Adipocyte (in vitro differentiated cells): ENCODE measurements at regions not wholly inside any gene's neighbourhood (a gene's known extent, or its start where the extent isn't known, plus 50 kb on each side); places are given as distances from the start of the nearest gene placed in this dataset.
A peak's percentile ranks its signal among the peaks of the same experiment; 100 is the strongest.
"Not testable (repeated sequence)": the region's sequence is repeated elsewhere in the genome, so short reads cannot be mapped to it uniquely, and the experiment has no call there.

Source experiments
- DNase-seq: peaks from one replicate; pipeline ENCODE4 v3.0.0-alpha.2; 2015; ENCODE audit warnings: low read depth
- H3K27me3 ChIP-seq: replicated peaks from 2 replicates; pipeline ENCODE4 v1.7.0; 2013; ENCODE audit warnings: mild to moderate bottlenecking, low read length, moderate library complexity; ENCODE audit not compliant: control insufficient read depth, insufficient read depth
- H3K36me3 ChIP-seq: 2 replicates; pipeline ENCODE4 v1.7.0; 2013; ENCODE audit warnings: low read length, mild to moderate bottlenecking, moderate library complexity; ENCODE audit not compliant: control insufficient read depth, insufficient read depth, severe bottlenecking
- H3K4me1 ChIP-seq: 2 replicates; pipeline ENCODE4 v1.7.0; 2013; ENCODE audit warnings: mild to moderate bottlenecking, low read length, moderate library complexity; ENCODE audit not compliant: control insufficient read depth, insufficient read depth
- H3K4me3 ChIP-seq: 2 replicates; pipeline ENCODE4 v1.7.0; 2013; ENCODE audit warnings: mild to moderate bottlenecking, low read length, moderate library complexity
- H3K9ac ChIP-seq: 2 replicates; pipeline ENCODE4 v1.7.0; 2013; ENCODE audit warnings: mild to moderate bottlenecking, low read length, moderate library complexity
- H3K9me3 ChIP-seq: 2 replicates; pipeline ENCODE4 v1.7.0; 2013; ENCODE audit warnings: mild to moderate bottlenecking, low read length, moderate library complexity; ENCODE audit not compliant: control insufficient read depth

GRCh38 chr5:158462349-158463114 lies 603.6 kb upstream of the CLINT1 start:
- H3K4me3 ChIP-seq: peak overlapping the region; percentile 16
- DNase-seq: no peak
- no peaks in the 10 kb centered on the region for H3K9me3 ChIP-seq
- no peaks in the 10 kb centered on the region for H3K27me3 ChIP-seq
- no peaks in the 10 kb centered on the region for H3K36me3 ChIP-seq
- H3K4me1 ChIP-seq: peaks cover 42% of the 10 kb centered on the region
- H3K9ac ChIP-seq: peak overlapping the region; percentile 76

- peaks cover 51% of the 10 kb centered on the region for H3K4me1 ChIP-seq
- no peaks in the 10 kb centered on the region for H3K27me3 ChIP-seq
- H3K9me3 ChIP-seq: no peaks in the 10 kb centered on the region
- H3K4me3 ChIP-seq: no peak overlapping the region
- H3K36me3 ChIP-seq: no peaks in the 10 kb centered on the region
- DNase-seq: no peak
- peak overlapping the region; percentile 57 for H3K9ac ChIP-seq
These were observed 602.4 kb upstream of the CLINT1 start for GRCh38 chr5:158461240-158461854.

GRCh38 chr5:158458086-158458485 lies 599.1 kb upstream of the CLINT1 start:
- H3K27me3 ChIP-seq: no peaks in the 10 kb centered on the region
- DNase-seq: no peak
- no peak overlapping the region for H3K9ac ChIP-seq
- no peaks in the 10 kb centered on the region for H3K36me3 ChIP-seq
- no peaks in the 10 kb centered on the region for H3K9me3 ChIP-seq
- H3K4me1 ChIP-seq: peaks cover 36% of the 10 kb centered on the region
- no peak overlapping the region for H3K4me3 ChIP-seq

- Histone ChIP-seq H3K36me3 (no peaks in the 10 kb centered on the region), H3K4me1 (peaks cover 31% of the 10 kb centered on the region), H3K9ac (peak overlapping the region; percentile 2), H3K27me3 (no peaks in the 10 kb centered on the region), H3K4me3 (no peak overlapping the region), H3K9me3 (no peaks in the 10 kb centered on the region)
- DNase-seq: peak; percentile 83
These were observed 597.8 kb upstream of the CLINT1 start for GRCh38 chr5:158456756-158457155.

GRCh38 chr5:158456241-158456640 lies 597.3 kb upstream of the CLINT1 start:
- DNase-seq: no peak
- no peaks in the 10 kb centered on the region for H3K36me3 ChIP-seq
- no peaks in the 10 kb centered on the region for H3K9me3 ChIP-seq
- H3K4me1 ChIP-seq: peaks cover 31% of the 10 kb centered on the region
- H3K27me3 ChIP-seq: no peaks in the 10 kb centered on the region
- H3K4me3 ChIP-seq: no peak overlapping the region
- peak overlapping the region; percentile 2 for H3K9ac ChIP-seq

- Histone ChIP-seq H3K4me3 (peak overlapping the region; percentile 5), H3K9me3 (no peaks in the 10 kb centered on the region), H3K36me3 (no peaks in the 10 kb centered on the region), H3K27me3 (no peaks in the 10 kb centered on the region), H3K9ac (no peak overlapping the region), H3K4me1 (peaks cover 34% of the 10 kb centered on the region)
- DNase-seq: no peak
These were observed 593.2 kb upstream of the CLINT1 start for GRCh38 chr5:158451993-158452672.

- peaks cover 27% of the 10 kb centered on the region for H3K4me1 ChIP-seq
These were observed 592.5 kb upstream of the CLINT1 start for GRCh38 chr5:158451203-158451992.

GRCh38 chr5:158450751-158451171 lies 591.8 kb upstream of the CLINT1 start:
- no peaks in the 10 kb centered on the region for H3K36me3 ChIP-seq
- H3K9ac ChIP-seq: peak overlapping the region; percentile 29
- no peak for DNase-seq
- no peaks in the 10 kb centered on the region for H3K27me3 ChIP-seq
- no peaks in the 10 kb centered on the region for H3K9me3 ChIP-seq
- peaks cover 24% of the 10 kb centered on the region for H3K4me1 ChIP-seq
- H3K4me3 ChIP-seq: peak overlapping the region; percentile 26

More at GRCh38 chr5:158451203-158451992, 592.5 kb upstream of the CLINT1 start:
- Histone ChIP-seq H3K36me3 (no peaks in the 10 kb centered on the region), H3K9me3 (no peaks in the 10 kb centered on the region), H3K4me3 (peak overlapping the region; percentile 26), H3K9ac (peak overlapping the region; percentile 29), H3K27me3 (no peaks in the 10 kb centered on the region)
- no peak for DNase-seq

- H3K27me3 ChIP-seq, H3K36me3 ChIP-seq, DNase-seq, H3K9me3 ChIP-seq, H3K4me3 ChIP-seq, H3K9ac ChIP-seq: not testable (repeated sequence)
- peaks cover 16% of the 10 kb centered on the region for H3K4me1 ChIP-seq
These were observed 587.8 kb upstream of the CLINT1 start for GRCh38 chr5:158446761-158447160.

GRCh38 chr5:158439204-158439603 lies 580.3 kb upstream of the CLINT1 start:
- H3K36me3 ChIP-seq: not testable (repeated sequence)

More at GRCh38 chr5:158439204-158439603, 580.3 kb upstream of the CLINT1 start:
- H3K9me3 ChIP-seq, DNase-seq, H3K9ac ChIP-seq, H3K4me3 ChIP-seq, H3K4me1 ChIP-seq, H3K27me3 ChIP-seq: not testable (repeated sequence)
